NT2/D1 (cell line): ENCODE measurements at regions not wholly inside any gene's neighbourhood (a gene's known extent, or its start where the extent isn't known, plus 50 kb on each side); places are given as distances from the start of the nearest gene placed in this dataset.

Experiments used
- SUZ12 ChIP-seq: IDR thresholded peaks from 2 replicates; pipeline ENCODE4 v1.6.1; 2011; ENCODE audit not compliant: insufficient read length, insufficient read depth; ENCODE audit errors: extremely low read depth
- YY1 ChIP-seq: IDR thresholded peaks from 2 replicates; pipeline ENCODE4 v1.6.1; 2011; ENCODE audit not compliant: insufficient read length, insufficient read depth
- ZNF274 ChIP-seq: IDR thresholded peaks from 2 replicates; pipeline ENCODE4 v1.6.1; 2011; ENCODE audit warnings: mild to moderate bottlenecking, low read depth, low read length

DNA sequence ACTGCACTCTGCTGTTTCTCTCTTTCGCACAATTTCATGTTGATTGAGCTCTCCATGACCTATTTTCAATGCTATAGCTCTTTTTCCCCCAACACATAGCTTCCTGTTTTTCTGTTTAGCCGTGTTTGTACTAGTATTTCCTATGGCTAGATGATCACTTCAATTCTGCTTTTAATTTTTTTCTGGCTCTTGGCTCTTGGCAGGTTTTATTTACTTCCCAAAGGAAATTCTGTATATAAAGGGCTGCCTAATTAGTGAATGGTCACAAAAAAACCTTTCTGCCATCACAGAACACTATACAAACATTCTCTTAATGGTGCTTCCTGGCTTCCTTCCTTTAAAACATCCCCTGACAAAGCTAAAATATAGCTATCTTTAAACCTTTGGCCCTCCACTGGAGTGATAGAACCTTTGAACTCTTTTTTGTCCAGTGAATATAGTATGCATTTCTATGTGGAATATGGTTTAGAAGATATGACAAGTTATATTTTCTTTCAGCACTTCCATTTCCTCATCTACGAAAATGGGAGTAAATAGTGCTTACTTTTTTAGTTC lies 88.2 kb downstream of the RASSF9 start:
- TF ChIP-seq ZNF274 = no peak
- TF ChIP-seq YY1 = no peak
- TF ChIP-seq SUZ12 = no peak
